NCI-H748 treated with DMSO at 0.1 percent for 48 hours (cell line): ENCODE measurements at regions not wholly inside any gene's neighbourhood (a gene's known extent, or its start where the extent isn't known, plus 50 kb on each side); places are given as distances from the start of the nearest gene placed in this dataset.
"Not testable (repeated sequence)": the region's sequence is repeated elsewhere in the genome, so short reads cannot be mapped to it uniquely, and the experiment has no call there.

Experiments used
- DNase-seq: peaks from one replicate; lab custom pipeline; 2025; lab: John Stamatoyannopoulos, UW

DNA sequence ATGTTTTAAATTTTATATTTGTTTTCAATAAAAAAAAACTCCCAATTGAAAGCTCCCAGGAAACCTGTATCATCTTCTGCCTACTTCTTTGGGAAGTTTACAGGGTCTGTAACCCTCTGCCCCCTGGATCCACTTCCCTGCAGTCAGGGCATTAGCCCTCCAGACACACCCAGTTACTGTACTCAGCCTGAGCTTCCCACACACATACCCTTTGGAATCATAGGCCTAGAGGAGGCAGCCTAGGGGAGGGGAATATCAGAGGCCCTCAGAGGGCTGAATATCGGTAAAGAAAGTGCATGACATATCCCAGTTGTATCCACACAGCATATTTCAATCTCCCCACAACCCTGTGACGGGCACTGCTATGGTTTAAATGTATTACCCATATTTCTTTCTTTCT lies 56.2 kb upstream of the TFPI start:
- DNase-seq = not testable (repeated sequence)

DNA sequence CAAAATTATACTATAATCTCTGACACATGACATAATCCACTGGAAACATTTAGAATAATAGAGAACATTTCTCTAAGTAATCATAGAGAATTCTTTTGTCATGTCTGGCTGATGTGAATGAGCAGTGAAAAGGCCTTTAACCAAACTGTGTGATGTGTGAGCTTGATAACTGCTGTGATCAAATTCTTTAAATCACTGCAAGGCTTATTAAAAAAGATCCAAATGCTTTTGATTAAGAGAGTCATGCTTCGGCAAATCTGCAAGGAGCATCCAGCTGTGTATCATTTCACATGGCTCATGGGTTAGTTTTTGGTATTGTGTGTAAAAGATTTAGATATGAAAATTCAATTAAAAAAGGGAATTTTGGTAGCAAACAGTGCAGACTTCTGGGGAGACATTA lies 58.6 kb upstream of the TFPI start:
- no peak for DNase-seq

DNA sequence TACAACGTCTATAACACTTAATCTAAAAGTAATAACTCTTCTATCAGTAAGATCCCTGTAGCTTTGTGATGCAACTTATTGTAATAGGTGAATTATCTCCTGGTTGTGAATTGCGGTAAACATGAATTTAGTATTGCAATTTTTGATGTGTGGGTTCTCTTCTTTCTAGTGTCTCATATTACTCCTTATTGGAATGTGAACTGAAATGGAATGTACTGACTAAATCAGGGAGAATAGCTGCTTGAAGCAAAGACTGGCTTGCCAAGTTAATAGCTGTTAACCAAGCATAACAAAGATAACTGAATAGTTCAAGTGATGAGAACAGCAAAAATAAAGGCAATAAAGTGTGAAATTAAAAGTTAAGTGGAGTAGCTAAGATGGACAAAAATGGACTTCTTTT lies 60.5 kb upstream of the TFPI start:
- DNase-seq = no peak

DNA sequence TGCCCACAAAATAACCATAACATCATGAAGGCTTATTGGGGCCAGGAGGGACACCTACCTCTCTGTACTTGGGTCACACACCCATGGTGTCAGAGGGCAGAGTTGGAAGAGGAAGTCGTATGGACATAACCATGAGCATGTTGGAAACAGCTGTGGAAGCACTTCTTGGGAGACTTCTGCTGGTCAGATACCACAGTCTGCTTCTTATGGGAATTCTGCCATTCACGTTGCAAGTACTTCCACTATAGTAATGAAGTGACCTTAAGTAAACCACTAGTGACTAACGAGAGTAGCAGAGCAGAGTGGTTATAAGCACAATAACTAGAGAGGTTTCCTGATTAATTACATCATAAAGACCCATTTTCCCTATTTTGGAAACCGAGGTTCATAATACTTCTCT lies 61.1 kb upstream of the TFPI start:
- no peak for DNase-seq

DNA sequence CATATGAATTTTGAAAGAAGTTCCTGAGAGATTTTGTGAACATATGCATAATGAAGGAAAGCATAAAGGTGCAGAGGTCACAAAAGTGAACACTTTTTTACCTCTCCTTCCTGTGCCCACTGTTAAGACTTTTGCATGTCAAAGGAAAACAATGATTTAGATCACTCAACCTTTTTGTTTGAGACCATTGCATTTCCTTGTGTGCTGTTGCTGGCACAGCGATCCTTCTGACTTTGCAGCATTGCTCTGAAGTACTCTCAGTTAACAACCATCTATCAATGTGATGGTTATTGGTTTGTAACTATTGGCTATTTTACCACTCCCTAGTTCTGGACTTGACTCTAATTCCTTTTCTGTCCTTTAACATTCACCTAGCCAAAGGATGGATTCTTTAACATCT lies 61.7 kb upstream of the TFPI start:
- no peak for DNase-seq

DNA sequence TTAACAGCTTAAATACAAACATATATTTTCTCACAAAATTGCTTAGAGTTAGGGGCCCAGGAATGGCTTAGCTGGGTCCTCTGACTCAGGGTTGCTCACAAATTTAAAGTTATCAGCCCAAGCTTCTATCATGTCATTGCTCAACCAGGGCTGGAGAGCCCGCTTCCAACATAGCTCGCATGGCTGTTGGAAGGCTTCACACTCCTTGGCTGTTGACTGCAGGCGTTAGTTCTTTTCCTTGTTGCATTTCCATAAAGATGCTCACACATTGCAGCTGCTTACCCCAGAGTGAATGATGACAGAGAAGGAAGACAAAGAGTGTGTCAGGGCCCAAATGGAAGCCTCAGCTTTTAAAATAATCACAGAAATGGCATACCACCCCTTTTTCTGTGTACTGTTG lies 62.9 kb upstream of the TFPI start:
- no peak for DNase-seq

DNA sequence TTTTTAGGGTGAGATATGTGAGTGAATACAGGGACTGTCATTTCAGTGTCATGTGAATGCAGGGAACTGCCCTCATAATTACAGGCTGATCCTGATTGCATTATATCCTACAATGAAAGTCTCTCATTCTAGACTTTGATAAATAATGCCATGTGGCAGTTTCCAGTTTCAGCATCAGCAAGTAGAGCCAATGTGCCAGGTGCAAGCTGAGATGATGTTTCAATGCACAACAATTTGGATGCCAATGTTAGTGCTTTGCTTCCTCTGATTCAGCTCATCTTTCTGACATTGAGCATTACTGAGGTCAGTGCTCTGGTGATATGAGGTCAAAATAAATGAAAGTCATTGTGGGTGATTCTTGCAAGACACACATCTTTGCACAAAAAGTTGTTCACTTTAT lies 63.7 kb upstream of the TFPI start:
- peak; percentile 15 for DNase-seq

DNA sequence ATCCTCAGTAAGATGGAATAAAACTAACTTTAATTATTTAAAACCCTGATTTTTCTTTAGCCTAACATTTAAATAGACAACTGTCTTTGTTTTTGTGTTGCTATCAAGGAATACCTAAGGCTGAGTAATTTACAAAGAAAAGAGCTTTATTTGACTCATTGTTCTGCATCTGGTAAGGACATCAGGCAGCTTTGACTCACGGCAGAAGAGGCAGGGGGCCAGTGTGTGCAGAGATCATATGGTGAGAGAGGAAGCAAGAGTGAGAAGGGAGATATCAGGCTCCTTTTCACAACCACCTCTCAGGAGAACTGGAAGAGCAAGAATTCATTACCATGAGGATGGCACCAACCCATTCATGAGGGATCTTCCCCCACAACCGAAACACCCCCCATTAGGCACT lies 64.6 kb upstream of the TFPI start:
- DNase-seq = no peak

DNA sequence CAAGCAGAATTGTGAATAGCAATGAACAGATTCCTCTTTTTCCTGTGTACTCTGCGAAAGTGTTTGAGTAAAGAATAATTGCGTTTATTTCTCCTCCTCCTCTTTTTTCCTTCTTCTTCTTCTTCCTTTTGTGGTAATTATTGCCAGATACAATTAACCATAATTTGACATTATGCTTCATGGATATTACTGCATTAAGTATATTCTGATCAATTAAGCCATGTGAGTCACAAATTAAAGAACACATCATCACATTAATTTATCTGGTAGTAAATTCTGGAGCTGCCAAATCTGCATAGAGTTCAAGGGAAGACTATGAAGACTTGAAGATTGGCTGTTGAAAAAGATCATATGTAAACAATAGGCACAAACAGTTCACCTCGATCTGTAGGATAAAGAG lies 72.9 kb upstream of the TFPI start:
- DNase-seq = no peak

DNA sequence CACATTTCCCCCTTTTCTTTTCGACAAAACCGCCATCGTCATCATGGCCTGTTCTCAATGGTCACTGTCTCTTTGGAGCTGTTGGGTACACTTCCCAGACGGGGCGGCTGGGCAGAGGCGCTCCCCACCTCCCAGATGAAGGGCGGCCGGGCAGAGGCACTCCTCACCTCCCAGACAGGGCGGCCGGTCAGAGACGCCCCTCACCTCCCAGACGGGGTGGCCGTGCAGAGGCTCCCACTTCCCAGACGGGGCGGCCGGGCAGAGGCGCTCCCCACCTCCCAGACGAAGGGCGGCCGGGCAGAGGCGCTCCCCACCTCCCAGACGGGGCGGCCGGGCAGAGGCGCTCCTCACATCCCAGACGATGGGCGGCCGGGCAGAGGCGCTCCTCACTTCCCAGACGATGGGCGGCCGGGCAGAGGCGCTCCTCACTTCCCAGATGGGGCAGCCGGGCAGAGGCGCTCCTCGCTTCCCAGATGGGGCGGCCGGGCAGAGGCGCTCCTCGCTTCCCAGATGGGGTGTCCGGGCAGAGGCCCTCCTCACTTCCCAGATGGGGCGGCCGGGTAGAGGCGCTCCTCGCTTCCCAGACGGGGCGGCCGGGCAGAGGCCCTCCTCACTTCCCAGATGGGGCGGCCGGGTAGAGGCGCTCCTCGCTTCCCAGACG lies 82.6 kb upstream of the TFPI start:
- DNase-seq = not testable (repeated sequence)

DNA sequence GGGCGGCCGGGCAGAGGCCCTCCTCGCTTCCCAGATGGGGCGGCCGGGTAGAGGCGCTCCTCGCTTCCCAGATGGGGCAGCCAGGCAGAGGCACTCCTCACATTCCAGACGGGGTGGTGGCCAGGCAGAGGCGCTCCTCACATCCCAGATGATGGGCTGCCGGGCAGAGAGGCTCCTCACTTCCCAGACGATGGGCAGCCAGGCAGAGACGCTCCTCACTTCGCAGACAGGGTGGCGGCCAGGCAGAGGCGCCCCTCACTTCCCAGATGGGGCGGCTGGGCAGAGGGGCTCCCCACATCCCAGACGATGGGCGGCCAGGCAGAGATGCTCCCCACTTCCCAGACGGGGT lies 83.1 kb upstream of the TFPI start:
- not testable (repeated sequence) for DNase-seq

DNA sequence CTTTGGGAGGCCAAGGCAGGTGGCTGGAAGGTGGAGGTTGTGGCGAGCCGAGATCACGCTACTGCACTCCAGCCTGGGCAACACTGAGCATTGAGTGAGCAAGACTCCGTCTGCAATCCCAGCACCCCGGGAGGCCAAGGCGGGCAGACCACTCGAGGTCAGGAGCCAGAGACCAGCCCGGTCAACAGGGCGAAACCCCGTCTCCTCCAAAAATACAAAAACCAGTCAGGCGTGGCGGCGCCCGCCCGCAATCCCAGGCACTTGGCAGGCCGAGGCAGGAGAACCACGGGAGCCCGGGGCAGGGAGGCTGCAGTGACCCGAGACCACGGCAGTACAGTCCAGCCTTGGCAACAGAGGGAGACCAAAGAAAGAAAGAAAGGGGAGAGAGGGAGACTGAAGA lies 83.5 kb upstream of the TFPI start:
- not testable (repeated sequence) for DNase-seq

DNA sequence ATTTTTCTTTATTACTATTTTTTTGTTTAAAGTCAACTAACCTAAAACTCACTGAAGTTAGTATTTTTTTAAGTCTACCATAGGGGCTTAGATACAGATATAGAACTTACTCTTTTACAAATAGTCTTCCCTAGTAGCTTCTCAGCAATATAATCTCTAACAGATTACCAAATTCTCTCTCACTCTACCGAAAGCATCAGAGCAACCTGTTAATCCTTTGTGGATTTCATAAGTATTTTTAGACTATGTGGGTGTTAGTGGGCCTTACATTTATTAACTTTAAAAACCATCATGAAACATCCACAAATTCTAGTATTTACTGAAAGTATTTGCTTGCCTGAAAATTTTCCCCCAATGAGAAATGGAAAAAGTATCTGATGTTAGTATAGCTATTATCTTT lies 84.6 kb upstream of the TFPI start:
- no peak for DNase-seq

DNA sequence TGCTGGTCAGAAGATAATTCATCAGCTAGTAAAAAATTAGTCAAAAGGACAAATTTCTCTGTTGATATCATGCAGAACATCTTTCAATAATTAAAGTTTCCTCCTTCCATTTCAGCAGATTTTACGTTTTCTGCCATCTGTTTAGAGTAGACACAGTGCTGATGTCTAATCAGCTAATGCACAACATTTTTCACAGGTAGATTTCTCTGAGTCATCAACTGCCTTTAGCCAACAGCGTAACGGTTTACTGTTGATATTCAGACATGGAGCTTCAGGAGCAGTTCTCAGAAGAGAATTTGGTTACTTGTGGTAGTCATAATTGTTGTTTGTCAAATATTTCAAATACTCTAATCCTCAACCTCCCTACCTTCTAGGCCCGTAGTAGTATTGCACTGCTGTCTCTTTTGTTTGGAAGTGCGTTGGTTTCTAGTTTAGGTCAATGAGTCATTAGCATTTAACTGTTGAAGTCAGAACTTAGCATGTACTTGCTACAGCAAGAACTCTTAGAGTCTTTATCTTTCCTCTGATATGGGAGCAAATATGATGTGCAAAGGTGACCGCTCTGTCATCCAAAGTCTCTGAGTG lies 86.8 kb upstream of the TFPI start:
- DNase-seq = no peak

DNA sequence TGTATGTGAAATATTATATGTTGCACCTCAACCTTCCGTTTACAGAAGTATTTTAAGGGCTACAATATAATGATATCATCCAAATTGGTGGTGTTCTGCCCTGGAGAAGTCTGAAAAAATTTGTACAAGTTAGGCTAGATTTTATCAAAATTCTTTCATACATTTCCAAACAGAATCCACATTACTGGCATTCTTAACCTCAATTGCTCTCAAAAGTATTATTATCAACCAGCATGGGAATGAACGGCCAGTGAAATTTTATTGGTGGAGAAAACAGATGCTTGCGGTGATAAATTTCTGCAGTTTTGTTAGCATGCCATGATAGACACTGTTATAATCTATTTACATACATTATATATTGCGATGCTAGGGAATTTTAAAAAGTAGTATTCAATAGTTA lies 88.3 kb upstream of the TFPI start:
- no peak for DNase-seq

DNA sequence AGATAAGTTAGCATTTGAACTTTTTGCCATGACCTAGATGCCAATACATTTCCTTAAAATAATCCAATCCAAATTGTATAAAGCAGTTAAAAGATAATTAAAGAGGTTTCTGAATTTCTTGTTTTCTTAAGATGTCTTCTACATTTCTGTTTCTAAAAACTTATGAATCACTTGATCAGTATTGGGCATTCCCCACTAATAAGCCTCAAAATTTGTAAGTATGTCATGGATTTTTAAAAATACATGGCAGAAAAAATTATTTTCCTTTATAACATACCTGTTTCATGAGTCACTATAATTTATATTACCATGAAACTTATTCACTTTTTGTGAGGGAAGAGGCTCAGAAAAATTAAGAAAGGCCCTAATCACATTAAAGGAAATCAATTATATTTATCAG lies 90.3 kb upstream of the TFPI start:
- no peak for DNase-seq

DNA sequence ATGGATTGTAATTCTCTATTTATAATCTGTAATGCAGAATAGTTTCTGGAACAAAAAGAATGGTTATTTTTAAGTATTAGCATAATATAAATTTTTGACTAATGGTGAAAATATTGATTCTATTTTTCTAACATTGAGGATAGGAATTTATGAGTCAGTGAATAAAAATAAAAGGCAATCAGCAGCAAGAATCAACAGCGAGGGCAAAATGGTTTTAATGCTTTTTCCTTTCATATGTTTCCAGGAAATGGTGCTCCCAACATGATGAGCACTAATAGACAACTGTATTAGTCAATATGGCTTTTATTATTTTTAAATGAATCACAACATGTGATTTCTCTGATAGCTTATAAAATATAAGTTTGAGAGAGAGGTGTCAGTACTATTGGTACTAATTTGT lies 90.7 kb upstream of the TFPI start:
- DNase-seq = no peak

DNA sequence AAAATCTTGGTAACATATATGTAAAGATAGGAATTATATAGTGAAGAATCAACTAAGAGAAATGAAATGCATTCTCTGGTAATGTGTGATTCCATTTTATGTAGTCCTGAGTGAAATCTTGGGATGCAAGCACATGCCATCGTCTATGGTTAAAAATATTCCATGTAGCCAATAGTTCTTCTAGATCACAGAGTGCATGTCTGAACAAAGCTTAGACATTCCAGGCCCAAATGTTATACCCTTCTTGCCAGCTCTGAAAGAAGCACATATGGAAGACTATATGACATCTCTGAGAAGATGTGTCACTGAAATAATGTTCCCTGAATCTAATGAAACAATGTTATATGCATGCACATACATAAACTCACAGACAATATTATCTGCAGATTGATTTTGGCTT lies 92.3 kb upstream of the TFPI start:
- no peak for DNase-seq

DNA sequence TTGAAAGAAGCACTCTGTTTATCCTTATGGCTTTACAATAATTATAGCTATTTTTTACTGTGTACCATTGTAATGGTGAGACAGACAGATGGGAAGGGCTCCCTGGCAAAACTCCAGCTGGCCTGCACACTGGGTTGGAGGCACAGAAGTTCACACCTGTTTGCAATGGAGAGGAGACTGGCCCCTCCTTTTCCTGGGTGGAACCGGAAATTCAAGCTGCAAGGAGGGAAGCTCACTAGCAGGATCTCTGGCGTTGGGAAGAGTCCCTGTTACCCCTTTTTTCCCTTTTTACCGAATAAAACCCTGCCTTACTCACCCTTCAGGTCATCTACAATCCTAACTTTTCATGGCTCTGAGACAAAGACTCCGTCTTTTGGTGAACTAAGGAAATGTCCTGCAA lies 100.3 kb upstream of the TFPI start:
- peak; percentile 97 for DNase-seq

DNA sequence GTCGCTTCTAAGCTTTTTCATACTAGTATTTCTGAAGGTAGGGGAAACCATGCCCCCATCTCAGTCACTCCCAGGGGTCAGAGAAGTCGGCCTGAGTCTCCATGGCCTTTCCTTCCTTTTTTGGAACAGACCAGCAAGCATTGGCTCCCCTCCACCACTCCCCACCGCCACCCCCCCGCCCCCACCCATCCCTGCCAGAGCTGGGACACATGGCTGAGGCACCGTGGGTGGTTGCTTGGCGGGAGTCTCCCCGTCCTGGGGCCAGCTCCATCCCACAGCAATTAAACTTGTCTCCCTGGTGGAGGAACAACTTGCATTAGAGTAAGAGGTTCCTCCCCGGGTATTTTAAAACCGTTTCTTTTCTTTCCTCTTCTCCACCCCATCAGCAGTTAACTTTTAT lies 100.8 kb upstream of the TFPI start:
- DNase-seq = peak; percentile 13

DNA sequence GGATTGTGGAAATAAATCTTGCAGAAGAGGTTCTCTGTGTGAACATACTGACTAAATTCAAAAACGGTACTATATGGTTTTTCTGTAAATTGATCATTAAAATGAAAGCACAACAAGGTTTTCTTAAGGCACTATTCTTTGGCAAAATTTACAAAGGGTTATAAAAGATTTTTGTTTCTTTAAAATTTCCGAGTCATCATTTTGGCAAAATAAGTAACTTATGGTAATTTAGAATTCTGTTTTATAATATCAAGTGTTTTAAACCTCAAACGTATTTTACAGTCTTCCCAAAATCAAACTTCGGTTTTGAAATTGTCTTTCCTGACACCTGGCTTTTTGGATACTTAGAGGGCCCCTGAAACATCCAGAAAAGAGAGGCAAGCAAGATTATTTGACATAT lies 101.9 kb upstream of the TFPI start:
- DNase-seq = no peak

DNA sequence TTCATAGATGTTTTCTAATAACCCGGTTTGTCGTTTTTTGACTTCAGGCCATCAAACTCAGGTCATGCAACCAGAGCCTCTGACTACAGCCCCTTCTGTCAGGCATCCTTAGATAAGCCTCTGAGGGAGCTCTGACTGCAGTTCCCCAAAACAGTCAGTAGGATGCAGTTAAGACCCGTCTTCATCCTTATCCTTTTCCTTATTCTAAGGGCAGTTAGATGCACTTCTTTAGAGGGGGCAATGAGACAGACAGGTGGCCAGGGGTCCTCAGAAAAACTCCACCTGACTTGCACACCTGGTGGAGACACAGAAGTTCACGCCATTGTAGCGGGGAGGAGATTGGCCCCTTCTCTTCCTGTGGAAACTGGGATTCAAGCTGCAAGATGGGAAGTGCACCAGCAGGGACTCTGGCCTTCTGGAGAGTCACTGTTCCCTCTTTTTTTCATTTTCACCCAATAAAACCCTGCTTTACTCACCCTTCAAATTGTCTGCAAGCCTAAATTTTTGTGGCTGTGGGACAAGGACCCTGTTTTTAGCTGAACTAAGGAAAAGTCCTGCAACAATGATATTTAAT lies 104.8 kb upstream of the TFPI start:
- DNase-seq = peak; percentile 2

DNA sequence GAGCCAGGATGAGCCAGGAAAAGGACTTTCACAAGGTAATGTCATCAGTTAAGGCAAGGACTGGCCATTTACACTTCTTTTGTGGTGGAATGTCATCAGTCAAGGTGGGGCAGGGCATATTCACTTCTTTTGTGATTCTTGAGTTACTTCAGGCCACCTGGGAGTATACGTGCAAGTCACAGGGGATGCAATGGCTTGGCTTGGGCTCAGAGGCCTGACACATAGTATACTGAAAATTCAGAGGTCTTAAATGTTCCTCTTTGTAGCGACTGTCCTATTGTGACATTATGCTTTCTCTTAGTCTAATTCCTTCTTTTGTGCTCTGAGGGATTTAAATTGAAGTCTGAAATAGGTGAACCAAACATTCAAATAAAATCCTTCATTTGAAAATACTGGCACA lies 121.8 kb upstream of the TFPI start:
- not testable (repeated sequence) for DNase-seq

DNA sequence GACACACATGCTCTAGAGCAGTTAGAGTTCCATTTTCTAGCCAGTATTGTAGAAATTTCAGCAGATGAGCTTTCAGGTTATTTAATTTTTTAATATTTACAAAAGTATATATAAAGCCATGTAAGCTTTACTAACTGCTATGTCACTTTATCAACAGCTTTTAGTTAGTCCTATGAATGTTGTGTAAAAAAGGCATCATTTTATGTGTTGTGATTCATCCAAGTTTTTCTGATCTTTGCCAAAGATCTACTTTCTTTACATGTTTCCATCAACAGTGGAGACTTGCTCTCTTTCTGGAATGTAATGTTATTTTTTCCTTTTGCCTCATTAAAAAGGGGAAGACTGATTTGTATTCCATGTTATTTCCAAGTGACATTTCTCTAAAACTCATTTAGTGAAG lies 125.2 kb upstream of the TFPI start:
- no peak for DNase-seq
